DMS 273 treated with DMSO at 0.1 percent for 48 hours (cell line): ENCODE measurements at regions not wholly inside any gene's neighbourhood (a gene's known extent, or its start where the extent isn't known, plus 50 kb on each side); places are given as distances from the start of the nearest gene placed in this dataset.

ENCODE experiments used
- DNase-seq: peaks from one replicate; lab custom pipeline; 2025; lab: John Stamatoyannopoulos, UW

- DNase-seq, result no peak
Observed at GRCh38 chr6:169082817-169083507, 170.7 kb downstream of the THBS2 start.

- DNase-seq, result no peak
Observed at GRCh38 chr6:169082093-169082492, 171.6 kb downstream of the THBS2 start.

- DNase-seq, result no peak
Observed at GRCh38 chr6:169081248-169081647, 172.4 kb downstream of the THBS2 start.

GRCh38 chr6:169079650-169080049 is 174.0 kb downstream of the THBS2 start:
- no peak for DNase-seq

GRCh38 chr6:169078399-169079145 is 175.1 kb downstream of the THBS2 start:
- DNase-seq, result no peak

GRCh38 chr6:169075915-169076654 is 177.6 kb downstream of the THBS2 start:
- DNase-seq, result no peak

- no peak for DNase-seq
Observed at GRCh38 chr6:169075211-169075914, 178.3 kb downstream of the THBS2 start.

- no peak for DNase-seq
Observed at GRCh38 chr6:169074526-169074925, 179.1 kb downstream of the THBS2 start.

- no peak for DNase-seq
Observed at GRCh38 chr6:169073311-169073710, 180.3 kb downstream of the THBS2 start.

- DNase-seq, result no peak
Observed at GRCh38 chr6:169072127-169073042, 181.3 kb downstream of the THBS2 start.

- no peak for DNase-seq
Observed at GRCh38 chr6:169071394-169071793, 182.3 kb downstream of the THBS2 start.

- DNase-seq, result no peak
Observed at GRCh38 chr6:169070506-169071176, 183.0 kb downstream of the THBS2 start.

- DNase-seq, result no peak
Observed at GRCh38 chr6:169069356-169069755, 184.3 kb downstream of the THBS2 start.

GRCh38 chr6:169064194-169064593 is 189.5 kb downstream of the THBS2 start:
- no peak for DNase-seq

GRCh38 chr6:169062272-169062671 is 191.4 kb downstream of the THBS2 start:
- no peak for DNase-seq

GRCh38 chr6:169058634-169059033 is 195.0 kb downstream of the THBS2 start:
- DNase-seq, result no peak

- no peak for DNase-seq
Observed at GRCh38 chr6:169052462-169052861, 201.2 kb downstream of the THBS2 start.

- DNase-seq, result no peak
Observed at GRCh38 chr6:169051371-169051770, 202.3 kb downstream of the THBS2 start.

GRCh38 chr6:169048865-169049205 is 204.8 kb downstream of the THBS2 start:
- DNase-seq, result no peak

- DNase-seq, result no peak
Observed at GRCh38 chr6:169048185-169048864, 205.3 kb downstream of the THBS2 start.
